H1 (cell line): ENCODE measurements at regions not wholly inside any gene's neighbourhood (a gene's known extent, or its start where the extent isn't known, plus 50 kb on each side); places are given as distances from the start of the nearest gene placed in this dataset.

Experiments
- ATF2 ChIP-seq: IDR thresholded peaks from 2 replicates; pipeline ENCODE4 v1.6.1; 2012; ENCODE audit warnings: low read length, inconsistent platforms
- ATF3 ChIP-seq: IDR thresholded peaks from 2 replicates; pipeline ENCODE4 v1.6.1; 2011; ENCODE audit warnings: low read depth, mild to moderate bottlenecking, low read length; ENCODE audit not compliant: insufficient read depth
- CBX8 ChIP-seq: fragments of 300-800, 300-1000 bp; sonication (generic); IDR thresholded peaks from 2 replicates; pipeline ENCODE4 v1.7.1; 2016; ENCODE audit warnings: low read depth, low read length, borderline replicate concordance
- CHD2 ChIP-seq: IDR thresholded peaks from 2 replicates; pipeline ENCODE4 v1.6.1; 2012; ENCODE audit warnings: low read length, improper control_type of control experiment
- CTCF ChIP-seq, 3 experiments: IDR thresholded peaks; 1 replicate in 2 of 3; 2 replicates in 1 of 3; pipeline versions ENCODE4 v1.5.1 to v1.6.1; 2011; ENCODE audit warnings: low read length in 3 of 3, mild to moderate bottlenecking in 3 of 3, inconsistent platforms in 2 of 3, low read depth in 1 of 3, moderate library complexity in 1 of 3; ENCODE audit not compliant: insufficient read depth in 1 of 3; ENCODE audit errors: control extremely low read depth in 1 of 3
- GTF2F1 ChIP-seq: IDR thresholded peaks from 2 replicates; pipeline ENCODE4 v1.6.1; 2012; ENCODE audit warnings: low read depth, low read length, improper control_type of control experiment, borderline replicate concordance
- MAX ChIP-seq: IDR thresholded peaks from 2 replicates; pipeline ENCODE4 v1.6.1; 2012; ENCODE audit warnings: inconsistent platforms
- POLR2A ChIP-seq, 2 experiments: IDR thresholded peaks; 1 replicate in 1 of 2; 2 replicates in 1 of 2; pipeline ENCODE4 v1.6.1; 2011; ENCODE audit warnings: low read depth in 2 of 2, low read length in 2 of 2, mild to moderate bottlenecking in 2 of 2; ENCODE audit errors: control extremely low read depth in 1 of 2
- POLR2AphosphoS5 ChIP-seq: IDR thresholded peaks from 2 replicates; pipeline ENCODE4 v1.6.1; 2011; ENCODE audit warnings: low read depth, low read length
- RAD21 ChIP-seq, 2 experiments: IDR thresholded peaks in 1 of 2; conservative IDR thresholded peaks in 1 of 2; 2 replicates each; pipeline ENCODE4 v1.6.1; 2011; ENCODE audit warnings: low read depth in 2 of 2, low read length in 2 of 2, improper control_type of control experiment in 1 of 2, inconsistent platforms in 1 of 2, mild to moderate bottlenecking in 1 of 2, moderate library complexity in 1 of 2
- RBBP5 ChIP-seq: IDR thresholded peaks from 2 replicates; pipeline ENCODE4 v1.7.1; 2012; ENCODE audit warnings: low read depth, mild to moderate bottlenecking, inconsistent platforms, low read length, moderate library complexity, borderline replicate concordance
- SIN3A ChIP-seq, 2 experiments: IDR thresholded peaks in 1 of 2; conservative IDR thresholded peaks in 1 of 2; 2 replicates each; pipeline ENCODE4 v1.6.1; 2011 to 2012; ENCODE audit warnings: low read length in 2 of 2, improper control_type of control experiment in 1 of 2, low read depth in 1 of 2, mild to moderate bottlenecking in 1 of 2
- SRF ChIP-seq: IDR thresholded peaks from 2 replicates; pipeline ENCODE4 v1.6.1; 2011; ENCODE audit warnings: mild to moderate bottlenecking, low read depth, low read length, moderate library complexity

DNA sequence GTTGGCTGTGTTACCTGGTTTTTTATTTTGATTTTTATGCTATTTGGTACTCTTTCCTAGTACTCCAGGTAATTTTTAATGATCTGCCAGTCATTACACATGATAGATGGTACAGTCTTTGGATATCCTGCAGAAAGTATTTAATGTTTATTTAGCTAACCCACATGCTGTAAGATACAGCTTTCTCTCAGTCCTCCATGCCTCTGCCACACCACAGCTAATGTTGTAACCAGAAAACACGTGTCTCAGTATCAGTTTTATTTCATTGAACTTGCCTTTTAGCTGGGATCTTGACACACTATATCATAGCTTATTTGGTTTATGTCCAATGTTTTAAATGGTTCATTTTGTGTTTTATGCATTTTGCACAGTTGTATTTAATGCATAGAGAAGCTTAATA lies 1648.4 kb downstream of the KCNT2 start:
- no peak for TF ChIP-seq ATF2
- no peak for TF ChIP-seq RAD21 (IDR thresholded peaks at IDR 0.05 in 1 of 2, conservative IDR thresholded peaks at IDR 0.05 in 1 of 2; ENCODE audit: low read depth in 2 of 2, low read length in 2 of 2)
- TF ChIP-seq SIN3A (conservative IDR thresholded peaks at IDR 0.05 in 1 of 2, IDR thresholded peaks at IDR 0.05 in 1 of 2; ENCODE audit: low read depth in 1 of 2, low read length in 2 of 2): no peak
- TF ChIP-seq CTCF (IDR thresholded peaks at IDR 0.05; ENCODE audit: control extremely low read depth in 1 of 3, insufficient read depth in 1 of 3, low read depth in 1 of 3, low read length in 3 of 3): no peak
- TF ChIP-seq MAX: no peak
- no peak for TF ChIP-seq SRF
- TF ChIP-seq POLR2AphosphoS5: no peak
- no peak for TF ChIP-seq CHD2
- no peak for TF ChIP-seq ATF3
- TF ChIP-seq POLR2A (IDR thresholded peaks at IDR 0.05; ENCODE audit: control extremely low read depth in 1 of 2, low read depth in 2 of 2, low read length in 2 of 2): no peak
- TF ChIP-seq RBBP5: no peak
- no peak for TF ChIP-seq GTF2F1
- no peak for TF ChIP-seq CBX8
